Adipocyte (in vitro differentiated cells): ENCODE measurements at regions not wholly inside any gene's neighbourhood (a gene's known extent, or its start where the extent isn't known, plus 50 kb on each side); places are given as distances from the start of the nearest gene placed in this dataset.

Experiments
- DNase-seq: peaks from one replicate; pipeline ENCODE4 v3.0.0-alpha.2; 2015; ENCODE audit warnings: low read depth
- H3K27me3 ChIP-seq: replicated peaks from 2 replicates; pipeline ENCODE4 v1.7.0; 2013; ENCODE audit warnings: mild to moderate bottlenecking, low read length, moderate library complexity; ENCODE audit not compliant: control insufficient read depth, insufficient read depth
- H3K36me3 ChIP-seq: 2 replicates; pipeline ENCODE4 v1.7.0; 2013; ENCODE audit warnings: low read length, mild to moderate bottlenecking, moderate library complexity; ENCODE audit not compliant: control insufficient read depth, insufficient read depth, severe bottlenecking
- H3K4me1 ChIP-seq: 2 replicates; pipeline ENCODE4 v1.7.0; 2013; ENCODE audit warnings: mild to moderate bottlenecking, low read length, moderate library complexity; ENCODE audit not compliant: control insufficient read depth, insufficient read depth
- H3K4me3 ChIP-seq: 2 replicates; pipeline ENCODE4 v1.7.0; 2013; ENCODE audit warnings: mild to moderate bottlenecking, low read length, moderate library complexity
- H3K9ac ChIP-seq: 2 replicates; pipeline ENCODE4 v1.7.0; 2013; ENCODE audit warnings: mild to moderate bottlenecking, low read length, moderate library complexity
- H3K9me3 ChIP-seq: 2 replicates; pipeline ENCODE4 v1.7.0; 2013; ENCODE audit warnings: mild to moderate bottlenecking, low read length, moderate library complexity; ENCODE audit not compliant: control insufficient read depth

GRCh38 chr21:38041493-38041892 lies 125.2 kb upstream of the KCNJ6 start:
- Histone ChIP-seq H3K27me3 (peaks cover 42% of the 10 kb centered on the region), H3K36me3 (no peaks in the 10 kb centered on the region), H3K9me3 (peaks cover 3% of the 10 kb centered on the region), H3K4me3 (no peak overlapping the region), H3K9ac (no peak overlapping the region), H3K4me1 (no peaks in the 10 kb centered on the region)
- no peak for DNase-seq

GRCh38 chr21:38042246-38042645 lies 126.0 kb upstream of the KCNJ6 start:
- DNase-seq: no peak
- Histone ChIP-seq H3K4me3 (no peak overlapping the region), H3K4me1 (no peaks in the 10 kb centered on the region), H3K9ac (no peak overlapping the region), H3K27me3 (peaks cover 38% of the 10 kb centered on the region), H3K36me3 (no peaks in the 10 kb centered on the region), H3K9me3 (peaks cover 3% of the 10 kb centered on the region)

GRCh38 chr21:38048167-38048566 lies 131.9 kb upstream of the KCNJ6 start:
- Histone ChIP-seq H3K4me1 (no peaks in the 10 kb centered on the region), H3K36me3 (no peaks in the 10 kb centered on the region), H3K9ac (no peak overlapping the region), H3K4me3 (no peak overlapping the region), H3K9me3 (peaks cover 3% of the 10 kb centered on the region), H3K27me3 (peaks cover 43% of the 10 kb centered on the region)
- no peak for DNase-seq

- Histone ChIP-seq H3K36me3 (no peaks in the 10 kb centered on the region), H3K9ac (no peak overlapping the region), H3K27me3 (peaks cover 49% of the 10 kb centered on the region), H3K4me3 (no peak overlapping the region), H3K9me3 (no peaks in the 10 kb centered on the region), H3K4me1 (no peaks in the 10 kb centered on the region)
- DNase-seq: no peak
Measured at GRCh38 chr21:38054334-38054733, 138.1 kb upstream of the KCNJ6 start.

- Histone ChIP-seq H3K9me3 (no peaks in the 10 kb centered on the region), H3K9ac (no peak overlapping the region), H3K4me3 (no peak overlapping the region), H3K4me1 (no peaks in the 10 kb centered on the region), H3K36me3 (no peaks in the 10 kb centered on the region), H3K27me3 (peaks cover 52% of the 10 kb centered on the region)
- DNase-seq: no peak
Measured at GRCh38 chr21:38056481-38056880, 140.2 kb upstream of the KCNJ6 start.

- H3K9me3 ChIP-seq: no peaks in the 10 kb centered on the region
- H3K9ac ChIP-seq: no peak overlapping the region
- H3K36me3 ChIP-seq: no peaks in the 10 kb centered on the region
- DNase-seq: no peak
- peaks cover 64% of the 10 kb centered on the region for H3K27me3 ChIP-seq
- H3K4me1 ChIP-seq: no peaks in the 10 kb centered on the region
- no peak overlapping the region for H3K4me3 ChIP-seq
Measured at GRCh38 chr21:38057626-38058025, 141.4 kb upstream of the KCNJ6 start.

GRCh38 chr21:38060533-38060932 lies 144.3 kb upstream of the KCNJ6 start:
- Histone ChIP-seq H3K9me3 (no peaks in the 10 kb centered on the region), H3K9ac (no peak overlapping the region), H3K4me3 (no peak overlapping the region), H3K27me3 (peaks cover 52% of the 10 kb centered on the region), H3K36me3 (no peaks in the 10 kb centered on the region), H3K4me1 (no peaks in the 10 kb centered on the region)
- DNase-seq: no peak

- Histone ChIP-seq H3K4me1 (no peaks in the 10 kb centered on the region), H3K36me3 (no peaks in the 10 kb centered on the region), H3K9me3 (peaks cover 2% of the 10 kb centered on the region), H3K9ac (no peak overlapping the region), H3K27me3 (peaks cover 64% of the 10 kb centered on the region), H3K4me3 (no peak overlapping the region)
- DNase-seq: peak; percentile 4
Measured at GRCh38 chr21:38067086-38067739, 151.0 kb upstream of the KCNJ6 start.

- Histone ChIP-seq H3K4me3 (no peak overlapping the region), H3K36me3 (no peaks in the 10 kb centered on the region), H3K4me1 (peaks cover under 1% of the 10 kb centered on the region), H3K9me3 (peaks cover 23% of the 10 kb centered on the region), H3K27me3 (peaks cover 82% of the 10 kb centered on the region), H3K9ac (no peak overlapping the region)
- no peak for DNase-seq
Measured at GRCh38 chr21:38072489-38072888, 156.2 kb upstream of the KCNJ6 start.

- Histone ChIP-seq H3K27me3 (peaks cover 72% of the 10 kb centered on the region), H3K9me3 (peaks cover 23% of the 10 kb centered on the region), H3K36me3 (no peaks in the 10 kb centered on the region), H3K9ac (no peak overlapping the region), H3K4me3 (no peak overlapping the region), H3K4me1 (peaks cover 8% of the 10 kb centered on the region)
- no peak for DNase-seq
Measured at GRCh38 chr21:38075833-38076587, 159.8 kb upstream of the KCNJ6 start.

- no peak for DNase-seq
- H3K9me3 ChIP-seq: peaks cover 18% of the 10 kb centered on the region
- no peak overlapping the region for H3K4me3 ChIP-seq
- H3K27me3 ChIP-seq: peaks cover 65% of the 10 kb centered on the region
- peaks cover 8% of the 10 kb centered on the region for H3K4me1 ChIP-seq
- no peaks in the 10 kb centered on the region for H3K36me3 ChIP-seq
- no peak overlapping the region for H3K9ac ChIP-seq
Measured at GRCh38 chr21:38077569-38077968, 161.3 kb upstream of the KCNJ6 start.
